Astrocyte (in vitro differentiated cells and primary cell): ENCODE measurements at regions not wholly inside any gene's neighbourhood (a gene's known extent, or its start where the extent isn't known, plus 50 kb on each side); places are given as distances from the start of the nearest gene placed in this dataset.

ENCODE experiments used
- DNase-seq: peaks from one replicate; pipeline ENCODE4 v3.0.0-alpha.2; 2010; ENCODE audit warnings: low read depth
- FAIRE-seq: peaks from 2 replicates; lab custom pipeline; 2011; peaks lifted over from hg19 to GRCh38; lab: Jason Lieb, UNC
- H2AFZ ChIP-seq: 2 replicates; pipeline ENCODE4 v1.6.0; 2012; ENCODE audit warnings: low read depth, low read length, inconsistent platforms
- H3K27ac ChIP-seq: 2 replicates; pipeline ENCODE4 v1.5.1; 2011; ENCODE audit warnings: low read depth, low read length, inconsistent platforms
- H3K27me3 ChIP-seq: 2 replicates; pipeline ENCODE4 v1.6.0; 2011; ENCODE audit warnings: low read length, inconsistent platforms; ENCODE audit not compliant: insufficient read depth
- H3K36me3 ChIP-seq: 2 replicates; pipeline ENCODE4 v1.5.1; 2011; ENCODE audit warnings: low read length, inconsistent platforms; ENCODE audit not compliant: insufficient read depth
- H3K4me1 ChIP-seq: 2 replicates; pipeline ENCODE4 v1.5.1; 2011; ENCODE audit warnings: low read length, inconsistent platforms; ENCODE audit not compliant: insufficient read depth
- H3K4me2 ChIP-seq: 2 replicates; pipeline ENCODE4 v1.6.0; 2012; ENCODE audit warnings: low read length, inconsistent platforms
- H3K4me3 ChIP-seq: 2 replicates; pipeline ENCODE4 v1.5.1; 2011; ENCODE audit warnings: low read depth, mild to moderate bottlenecking, low read length, inconsistent platforms; ENCODE audit not compliant: insufficient read depth
- H3K79me2 ChIP-seq: 2 replicates; pipeline ENCODE4 v1.6.0; 2012; ENCODE audit warnings: mild to moderate bottlenecking, low read length, inconsistent platforms; ENCODE audit not compliant: insufficient read depth
- H3K9ac ChIP-seq: 2 replicates; pipeline ENCODE4 v1.6.0; 2012; ENCODE audit warnings: mild to moderate bottlenecking, low read length, inconsistent platforms
- H3K9me3 ChIP-seq: 2 replicates; pipeline ENCODE4 v1.5.1; 2012; ENCODE audit warnings: low read depth, mild to moderate bottlenecking, low read length, inconsistent platforms; ENCODE audit not compliant: insufficient read depth
- H4K20me1 ChIP-seq: 2 replicates; pipeline ENCODE4 v1.6.0; 2012; ENCODE audit warnings: low read length, inconsistent platforms; ENCODE audit not compliant: insufficient read depth
- H3K27ac Mint-ChIP-seq: one replicate; pipeline ENCODE4 v1.8.0; 2021; ENCODE audit warnings: mild to moderate bottlenecking, mixed read lengths; ENCODE audit not compliant: unreplicated experiment
- H3K27me3 Mint-ChIP-seq: one replicate; pipeline ENCODE4 v1.8.0; 2021; ENCODE audit warnings: low read depth, mixed read lengths; ENCODE audit not compliant: unreplicated experiment
- H3K36me3 Mint-ChIP-seq: one replicate; pipeline ENCODE4 v1.8.0; 2021; ENCODE audit warnings: low read depth, mixed read lengths; ENCODE audit not compliant: unreplicated experiment
- H3K4me1 Mint-ChIP-seq: one replicate; pipeline ENCODE4 v1.8.0; 2021; ENCODE audit warnings: low read depth, mixed read lengths; ENCODE audit not compliant: unreplicated experiment
- H3K4me3 Mint-ChIP-seq: one replicate; pipeline ENCODE4 v1.8.0; 2021; ENCODE audit warnings: mild to moderate bottlenecking, moderate library complexity, mixed read lengths; ENCODE audit not compliant: unreplicated experiment
- H3K9me3 Mint-ChIP-seq: one replicate; pipeline ENCODE4 v1.8.0; 2021; ENCODE audit warnings: mild to moderate bottlenecking, mixed read lengths; ENCODE audit not compliant: unreplicated experiment
- EZH2 ChIP-seq: IDR thresholded peaks from 2 replicates; pipeline ENCODE4 v1.6.1; 2012; ENCODE audit warnings: mild to moderate bottlenecking, low read length, inconsistent platforms; ENCODE audit not compliant: insufficient read depth
- TF ChIP-seq, protein P1 (sequence below): IDR thresholded peaks from 2 replicates; pipeline ENCODE4 v1.5.1; 2011; ENCODE audit warnings: low read depth, mild to moderate bottlenecking, inconsistent platforms, low read length, moderate library complexity; ENCODE audit not compliant: insufficient read depth

DNA sequence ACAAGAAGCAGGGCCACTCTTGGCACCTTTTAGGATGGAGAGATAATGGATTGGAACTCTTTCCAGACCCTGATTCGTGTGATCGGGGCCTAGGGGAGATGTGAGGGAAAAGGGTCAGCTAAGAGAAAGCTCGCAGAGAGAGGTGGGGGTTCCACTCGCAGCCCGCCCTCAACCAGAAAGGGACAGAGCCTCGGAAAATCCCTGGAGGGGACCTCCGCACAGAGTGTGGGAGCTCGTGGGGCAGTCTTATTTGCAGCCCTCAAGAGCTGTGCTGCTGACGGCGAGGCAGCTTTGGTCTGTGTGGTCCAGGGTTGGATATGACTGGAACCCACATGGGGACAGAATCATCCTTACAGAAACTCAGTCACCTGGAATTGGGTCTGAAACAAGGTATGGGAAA is 184.3 kb upstream of the PMEPA1 start:
- H3K9me3 Mint-ChIP-seq, result peaks cover 5% of the 10 kb centered on the region

DNA sequence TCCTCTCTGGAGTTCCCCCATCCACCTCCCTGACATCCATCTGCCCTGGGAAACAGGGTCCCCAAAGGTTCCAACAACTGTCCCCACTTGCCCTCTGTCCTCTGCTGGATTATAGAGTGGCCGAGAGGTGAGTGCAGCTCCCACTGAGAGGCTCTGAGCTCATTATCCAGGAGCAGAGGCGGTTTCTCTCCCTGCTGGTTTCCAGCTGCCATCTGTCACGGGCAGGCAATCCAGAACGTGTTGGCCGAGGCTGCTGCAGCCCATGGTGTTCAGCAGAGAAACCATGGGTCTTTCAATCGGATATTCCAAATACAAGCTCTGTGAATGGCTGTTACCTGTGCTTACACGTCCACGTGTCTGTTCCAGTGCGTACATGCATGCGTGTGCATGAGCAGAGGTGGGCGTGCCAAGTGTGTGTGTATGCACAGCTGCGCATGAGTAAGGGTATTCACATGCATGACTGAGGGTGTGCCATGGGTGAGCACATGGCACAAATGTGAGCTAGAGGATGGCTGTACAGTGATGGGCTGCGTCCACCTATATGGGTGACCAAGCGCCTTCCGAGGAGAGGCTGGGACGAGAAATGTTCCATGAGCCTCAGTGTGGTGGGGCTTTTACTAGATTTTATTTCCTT is 183.7 kb upstream of the PMEPA1 start:
- no peaks in the 10 kb centered on the region for H3K36me3 Mint-ChIP-seq
- Histone ChIP-seq H3K27me3 (peaks cover 15% of the 10 kb centered on the region), H3K4me2 (no peak overlapping the region), H3K4me3 (no peak overlapping the region), H3K36me3 (no peaks in the 10 kb centered on the region), H3K4me1 (no peaks in the 10 kb centered on the region), H2AFZ (no peak overlapping the region), H4K20me1 (no peaks in the 10 kb centered on the region), H3K9me3 (no peaks in the 10 kb centered on the region), H3K27ac (no peak overlapping the region), H3K9ac (no peak overlapping the region), H3K79me2 (no peaks in the 10 kb centered on the region)
- no peak overlapping the region for H3K4me3 Mint-ChIP-seq
- no peak overlapping the region for H3K27ac Mint-ChIP-seq
- peaks cover 81% of the 10 kb centered on the region for H3K27me3 Mint-ChIP-seq
- DNase-seq, result no peak
- H3K4me1 Mint-ChIP-seq, result no peaks in the 10 kb centered on the region
- peaks cover 5% of the 10 kb centered on the region for H3K9me3 Mint-ChIP-seq
- TF ChIP-seq EZH2, result no peak
- TF ChIP-seq, protein P1, sequence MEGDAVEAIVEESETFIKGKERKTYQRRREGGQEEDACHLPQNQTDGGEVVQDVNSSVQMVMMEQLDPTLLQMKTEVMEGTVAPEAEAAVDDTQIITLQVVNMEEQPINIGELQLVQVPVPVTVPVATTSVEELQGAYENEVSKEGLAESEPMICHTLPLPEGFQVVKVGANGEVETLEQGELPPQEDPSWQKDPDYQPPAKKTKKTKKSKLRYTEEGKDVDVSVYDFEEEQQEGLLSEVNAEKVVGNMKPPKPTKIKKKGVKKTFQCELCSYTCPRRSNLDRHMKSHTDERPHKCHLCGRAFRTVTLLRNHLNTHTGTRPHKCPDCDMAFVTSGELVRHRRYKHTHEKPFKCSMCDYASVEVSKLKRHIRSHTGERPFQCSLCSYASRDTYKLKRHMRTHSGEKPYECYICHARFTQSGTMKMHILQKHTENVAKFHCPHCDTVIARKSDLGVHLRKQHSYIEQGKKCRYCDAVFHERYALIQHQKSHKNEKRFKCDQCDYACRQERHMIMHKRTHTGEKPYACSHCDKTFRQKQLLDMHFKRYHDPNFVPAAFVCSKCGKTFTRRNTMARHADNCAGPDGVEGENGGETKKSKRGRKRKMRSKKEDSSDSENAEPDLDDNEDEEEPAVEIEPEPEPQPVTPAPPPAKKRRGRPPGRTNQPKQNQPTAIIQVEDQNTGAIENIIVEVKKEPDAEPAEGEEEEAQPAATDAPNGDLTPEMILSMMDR, result no peak
- no peak for FAIRE-seq

More for the DNA sequence above, 184.3 kb upstream of the PMEPA1 start:
- Mint-ChIP-seq H3K27me3 (peaks cover 86% of the 10 kb centered on the region), H3K4me1 (no peaks in the 10 kb centered on the region), H3K27ac (no peak overlapping the region), H3K36me3 (no peaks in the 10 kb centered on the region), H3K4me3 (no peak overlapping the region)
- H3K27me3 ChIP-seq, result peaks cover 15% of the 10 kb centered on the region
- FAIRE-seq (no peak), DNase-seq (no peak)
- no peaks in the 10 kb centered on the region for H3K36me3 ChIP-seq
- no peak overlapping the region for H3K9ac ChIP-seq
- no peaks in the 10 kb centered on the region for H3K9me3 ChIP-seq
- no peaks in the 10 kb centered on the region for H4K20me1 ChIP-seq
- no peak overlapping the region for H3K4me3 ChIP-seq
- TF ChIP-seq EZH2, result no peak
- TF ChIP-seq, protein P1, result no peak
- no peak overlapping the region for H3K4me2 ChIP-seq
- no peak overlapping the region for H3K27ac ChIP-seq
- H2AFZ ChIP-seq, result no peak overlapping the region
- no peaks in the 10 kb centered on the region for H3K4me1 ChIP-seq
- no peaks in the 10 kb centered on the region for H3K79me2 ChIP-seq

DNA sequence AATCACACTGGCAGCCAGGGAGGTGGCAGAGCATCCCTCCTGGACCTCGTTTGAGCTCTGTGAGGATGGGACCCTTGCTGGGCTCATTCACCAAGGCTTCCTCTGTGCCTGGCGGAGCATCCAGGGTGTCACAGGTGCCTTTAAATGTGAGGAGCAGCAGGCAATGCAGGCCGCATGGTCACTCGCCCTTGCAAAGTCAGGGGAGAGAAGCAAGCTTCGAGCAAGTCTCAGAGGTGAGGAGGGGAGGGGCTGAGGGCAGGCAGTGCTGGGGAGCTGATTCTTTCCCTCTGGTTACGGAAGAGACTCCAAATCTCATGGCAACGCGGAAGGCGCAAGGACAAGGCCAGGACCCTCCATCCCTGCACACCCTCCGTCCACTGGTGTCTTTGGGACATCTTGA is 182.7 kb upstream of the PMEPA1 start:
- Mint-ChIP-seq H3K27ac (no peak overlapping the region), H3K4me3 (no peak overlapping the region), H3K9me3 (peaks cover 5% of the 10 kb centered on the region), H3K27me3 (peaks cover 81% of the 10 kb centered on the region), H3K4me1 (no peaks in the 10 kb centered on the region), H3K36me3 (no peaks in the 10 kb centered on the region)
- peaks cover 18% of the 10 kb centered on the region for H3K27me3 ChIP-seq
- no peak overlapping the region for H3K27ac ChIP-seq
- no peak for TF ChIP-seq EZH2
- TF ChIP-seq, protein P1, result no peak
- H3K4me2 ChIP-seq, result no peak overlapping the region
- no peaks in the 10 kb centered on the region for H3K4me1 ChIP-seq
- no peaks in the 10 kb centered on the region for H3K79me2 ChIP-seq
- no peak overlapping the region for H3K9ac ChIP-seq
- DNase-seq (no peak), FAIRE-seq (no peak)
- no peaks in the 10 kb centered on the region for H3K9me3 ChIP-seq
- no peak overlapping the region for H2AFZ ChIP-seq
- H3K36me3 ChIP-seq, result no peaks in the 10 kb centered on the region
- no peak overlapping the region for H3K4me3 ChIP-seq
- H4K20me1 ChIP-seq, result no peaks in the 10 kb centered on the region
